ENCODE measurements at regions not wholly inside any gene's neighbourhood (a gene's known extent, or its start where the extent isn't known, plus 50 kb on each side); places are given as distances from the start of the nearest gene placed in this dataset.

GRCh38 chr12:116436561-116437249 is 122.5 kb upstream of the MAP1LC3B2 start (continued):
- TF ChIP-seq PAXIP1 (CRISPR knock-in tag; conservative IDR thresholded peaks at IDR 0.05): peak; percentile 77
- TF ChIP-seq, protein P1, sequence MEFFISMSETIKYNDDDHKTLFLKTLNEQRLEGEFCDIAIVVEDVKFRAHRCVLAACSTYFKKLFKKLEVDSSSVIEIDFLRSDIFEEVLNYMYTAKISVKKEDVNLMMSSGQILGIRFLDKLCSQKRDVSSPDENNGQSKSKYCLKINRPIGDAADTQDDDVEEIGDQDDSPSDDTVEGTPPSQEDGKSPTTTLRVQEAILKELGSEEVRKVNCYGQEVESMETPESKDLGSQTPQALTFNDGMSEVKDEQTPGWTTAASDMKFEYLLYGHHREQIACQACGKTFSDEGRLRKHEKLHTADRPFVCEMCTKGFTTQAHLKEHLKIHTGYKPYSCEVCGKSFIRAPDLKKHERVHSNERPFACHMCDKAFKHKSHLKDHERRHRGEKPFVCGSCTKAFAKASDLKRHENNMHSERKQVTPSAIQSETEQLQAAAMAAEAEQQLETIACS (CRISPR knock-in tag; IDR thresholded peaks at IDR 0.05): no peak
- TF ChIP-seq, protein P2, sequence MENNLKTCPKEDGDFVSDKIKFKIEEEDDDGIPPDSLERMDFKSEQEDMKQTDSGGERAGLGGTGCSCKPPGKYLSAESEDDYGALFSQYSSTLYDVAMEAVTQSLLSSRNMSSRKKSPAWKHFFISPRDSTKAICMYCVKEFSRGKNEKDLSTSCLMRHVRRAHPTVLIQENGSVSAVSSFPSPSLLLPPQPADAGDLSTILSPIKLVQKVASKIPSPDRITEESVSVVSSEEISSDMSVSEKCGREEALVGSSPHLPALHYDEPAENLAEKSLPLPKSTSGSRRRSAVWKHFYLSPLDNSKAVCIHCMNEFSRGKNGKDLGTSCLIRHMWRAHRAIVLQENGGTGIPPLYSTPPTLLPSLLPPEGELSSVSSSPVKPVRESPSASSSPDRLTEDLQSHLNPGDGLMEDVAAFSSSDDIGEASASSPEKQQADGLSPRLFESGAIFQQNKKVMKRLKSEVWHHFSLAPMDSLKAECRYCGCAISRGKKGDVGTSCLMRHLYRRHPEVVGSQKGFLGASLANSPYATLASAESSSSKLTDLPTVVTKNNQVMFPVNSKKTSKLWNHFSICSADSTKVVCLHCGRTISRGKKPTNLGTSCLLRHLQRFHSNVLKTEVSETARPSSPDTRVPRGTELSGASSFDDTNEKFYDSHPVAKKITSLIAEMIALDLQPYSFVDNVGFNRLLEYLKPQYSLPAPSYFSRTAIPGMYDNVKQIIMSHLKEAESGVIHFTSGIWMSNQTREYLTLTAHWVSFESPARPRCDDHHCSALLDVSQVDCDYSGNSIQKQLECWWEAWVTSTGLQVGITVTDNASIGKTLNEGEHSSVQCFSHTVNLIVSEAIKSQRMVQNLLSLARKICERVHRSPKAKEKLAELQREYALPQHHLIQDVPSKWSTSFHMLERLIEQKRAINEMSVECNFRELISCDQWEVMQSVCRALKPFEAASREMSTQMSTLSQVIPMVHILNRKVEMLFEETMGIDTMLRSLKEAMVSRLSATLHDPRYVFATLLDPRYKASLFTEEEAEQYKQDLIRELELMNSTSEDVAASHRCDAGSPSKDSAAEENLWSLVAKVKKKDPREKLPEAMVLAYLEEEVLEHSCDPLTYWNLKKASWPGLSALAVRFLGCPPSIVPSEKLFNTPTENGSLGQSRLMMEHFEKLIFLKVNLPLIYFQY (CRISPR knock-in tag; IDR thresholded peaks at IDR 0.05; ENCODE audit: borderline replicate concordance): no peak
- TF ChIP-seq, protein P3, sequence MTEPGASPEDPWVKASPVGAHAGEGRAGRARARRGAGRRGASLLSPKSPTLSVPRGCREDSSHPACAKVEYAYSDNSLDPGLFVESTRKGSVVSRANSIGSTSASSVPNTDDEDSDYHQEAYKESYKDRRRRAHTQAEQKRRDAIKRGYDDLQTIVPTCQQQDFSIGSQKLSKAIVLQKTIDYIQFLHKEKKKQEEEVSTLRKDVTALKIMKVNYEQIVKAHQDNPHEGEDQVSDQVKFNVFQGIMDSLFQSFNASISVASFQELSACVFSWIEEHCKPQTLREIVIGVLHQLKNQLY (CRISPR knock-in tag; IDR thresholded peaks at IDR 0.05): 0 out of 2 replicates have a peak, but pooled peaks have one; percentile 24
